Fibroblast of mammary gland (primary cell): ENCODE measurements at regions not wholly inside any gene's neighbourhood (a gene's known extent, or its start where the extent isn't known, plus 50 kb on each side); places are given as distances from the start of the nearest gene placed in this dataset.

ENCODE experiments used
- DNase-seq: peaks from one replicate; pipeline ENCODE4 v3.0.0-alpha.2; 2010; ENCODE audit warnings: low read depth
- H3K4me3 ChIP-seq: 2 replicates; pipeline ENCODE4 v1.5.1; 2011; ENCODE audit warnings: low read depth, mild to moderate bottlenecking, low read length, moderate library complexity; ENCODE audit not compliant: control insufficient read depth
- TF ChIP-seq, protein P1 (sequence below): conservative IDR thresholded peaks from 2 replicates; pipeline ENCODE4 v1.5.1; 2011; ENCODE audit warnings: low read depth, low read length, inconsistent platforms; ENCODE audit not compliant: control insufficient read depth, insufficient read depth

DNA sequence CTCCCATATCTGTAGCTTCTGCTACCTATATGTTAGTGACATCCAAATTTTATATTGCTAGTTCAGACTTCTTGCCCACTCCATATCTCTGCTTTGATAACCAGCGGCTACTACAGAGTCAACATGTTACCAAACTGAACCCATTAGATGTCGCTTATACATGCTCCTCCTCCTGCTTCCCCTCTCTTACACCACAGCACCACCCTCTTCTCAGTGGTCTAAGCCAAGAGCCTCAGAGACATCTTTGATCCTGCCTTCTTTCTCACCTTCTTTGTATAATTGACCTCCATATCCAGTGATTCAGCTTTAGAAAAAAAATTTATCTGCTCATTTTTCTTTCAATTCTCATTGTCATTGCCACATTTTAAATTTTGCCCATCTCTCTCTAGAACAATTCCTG, 408.2 kb upstream of the TLE4 start:
- TF ChIP-seq, protein P1, sequence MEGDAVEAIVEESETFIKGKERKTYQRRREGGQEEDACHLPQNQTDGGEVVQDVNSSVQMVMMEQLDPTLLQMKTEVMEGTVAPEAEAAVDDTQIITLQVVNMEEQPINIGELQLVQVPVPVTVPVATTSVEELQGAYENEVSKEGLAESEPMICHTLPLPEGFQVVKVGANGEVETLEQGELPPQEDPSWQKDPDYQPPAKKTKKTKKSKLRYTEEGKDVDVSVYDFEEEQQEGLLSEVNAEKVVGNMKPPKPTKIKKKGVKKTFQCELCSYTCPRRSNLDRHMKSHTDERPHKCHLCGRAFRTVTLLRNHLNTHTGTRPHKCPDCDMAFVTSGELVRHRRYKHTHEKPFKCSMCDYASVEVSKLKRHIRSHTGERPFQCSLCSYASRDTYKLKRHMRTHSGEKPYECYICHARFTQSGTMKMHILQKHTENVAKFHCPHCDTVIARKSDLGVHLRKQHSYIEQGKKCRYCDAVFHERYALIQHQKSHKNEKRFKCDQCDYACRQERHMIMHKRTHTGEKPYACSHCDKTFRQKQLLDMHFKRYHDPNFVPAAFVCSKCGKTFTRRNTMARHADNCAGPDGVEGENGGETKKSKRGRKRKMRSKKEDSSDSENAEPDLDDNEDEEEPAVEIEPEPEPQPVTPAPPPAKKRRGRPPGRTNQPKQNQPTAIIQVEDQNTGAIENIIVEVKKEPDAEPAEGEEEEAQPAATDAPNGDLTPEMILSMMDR, result no peak
- no peak overlapping the region for H3K4me3 ChIP-seq
- no peak for DNase-seq

DNA sequence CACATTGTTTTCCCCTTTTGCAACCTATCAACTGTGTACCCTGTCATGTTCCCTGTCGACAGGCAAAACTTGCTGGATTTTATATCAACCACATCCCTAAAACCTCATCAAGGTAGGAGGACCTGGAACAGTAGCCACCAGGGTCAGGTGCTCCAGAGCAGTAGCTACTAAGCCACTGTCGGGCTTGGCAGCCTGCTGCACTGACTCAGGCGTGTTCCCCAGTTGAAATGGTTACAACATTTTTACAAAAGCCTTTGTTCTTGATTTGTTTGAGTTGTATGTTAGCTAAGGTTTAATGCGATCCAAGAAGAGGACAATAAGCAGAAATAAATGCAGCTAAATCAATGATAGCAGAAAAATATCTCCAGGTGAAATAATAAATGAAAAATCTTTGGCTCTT, 407.4 kb upstream of the TLE4 start:
- TF ChIP-seq, protein P1, result no peak
- peak; percentile 8 for DNase-seq

DNA sequence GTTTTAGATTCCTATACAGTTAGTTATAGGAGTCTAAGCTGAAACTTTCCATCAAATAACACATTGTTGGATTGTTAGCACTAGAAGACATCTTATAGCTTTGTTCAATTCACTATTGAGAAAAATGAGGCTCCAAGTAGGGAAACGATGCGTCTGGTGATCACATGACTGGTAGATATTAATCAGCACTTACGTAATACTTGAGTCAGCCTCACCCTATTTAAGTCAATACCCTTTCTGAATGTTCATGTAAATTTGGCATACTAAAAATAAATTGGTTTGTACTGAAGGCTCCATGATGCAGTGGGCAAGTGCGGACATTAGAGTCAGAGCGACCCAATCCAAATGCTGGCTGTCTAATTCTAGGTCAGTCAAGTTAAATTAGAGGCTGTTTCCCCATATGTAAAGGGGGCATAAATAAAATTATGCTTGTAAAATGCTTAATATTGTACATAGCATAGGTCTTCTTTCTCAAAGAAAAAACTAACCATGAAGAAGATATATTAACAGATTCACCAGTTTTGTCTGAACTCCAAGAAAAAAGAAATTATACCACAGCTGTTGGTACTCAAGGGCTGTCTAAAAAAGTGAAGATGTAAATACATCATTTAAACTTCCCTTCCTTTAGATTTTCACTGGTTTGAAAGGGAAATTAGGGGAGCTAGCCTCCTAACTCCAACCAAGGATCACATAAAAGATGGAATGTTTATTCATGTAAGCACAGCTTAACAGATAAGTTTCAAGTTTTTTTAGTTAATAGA, 406.6 kb upstream of the TLE4 start:
- TF ChIP-seq, protein P1, result no peak
- peak; percentile 56 for DNase-seq
- no peak overlapping the region for H3K4me3 ChIP-seq

More for the DNA sequence above, 407.4 kb upstream of the TLE4 start:
- H3K4me3 ChIP-seq, result no peak overlapping the region

DNA sequence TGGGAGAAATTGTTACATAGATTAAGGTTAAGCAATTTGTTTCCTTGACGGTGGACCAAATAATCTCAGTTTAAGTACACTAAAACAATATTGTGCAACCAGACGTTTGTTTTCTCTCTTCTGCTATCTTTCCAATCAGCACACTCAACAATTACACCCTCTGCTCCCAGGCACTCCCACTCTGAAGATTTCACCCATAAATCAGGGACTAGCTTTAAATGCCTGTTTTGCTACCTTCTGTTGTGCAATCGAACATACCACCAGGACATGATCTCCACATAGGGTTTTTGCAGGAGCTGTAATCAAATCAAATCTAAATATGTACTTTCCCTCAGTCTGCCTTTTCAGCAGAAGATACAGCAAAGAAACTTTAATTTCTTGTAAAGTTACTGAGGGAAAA, 405.8 kb upstream of the TLE4 start:
- peak; percentile 13 for DNase-seq
- TF ChIP-seq, protein P1, result no peak
- H3K4me3 ChIP-seq, result no peak overlapping the region

DNA sequence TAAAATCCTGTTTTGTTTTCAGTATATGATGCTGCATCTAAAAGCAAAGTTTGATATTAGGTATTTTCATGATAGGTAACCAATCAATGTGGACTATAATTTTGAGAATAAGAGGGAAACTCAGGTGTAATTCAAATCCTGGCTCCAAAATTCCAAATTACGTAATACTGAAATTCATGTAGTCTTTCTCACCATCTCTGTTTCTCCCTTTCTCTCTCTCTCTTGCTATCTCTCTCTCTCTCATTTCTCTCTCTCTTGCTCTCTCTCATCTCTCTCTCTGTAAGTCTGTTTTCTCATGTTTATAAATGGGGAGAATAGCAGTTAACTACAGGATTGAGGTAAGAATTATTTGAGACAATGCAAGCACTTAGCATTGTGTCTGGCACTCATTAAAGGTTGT, 401.1 kb upstream of the TLE4 start:
- no peak for DNase-seq
- H3K4me3 ChIP-seq, result no peak overlapping the region
- TF ChIP-seq, protein P1, result no peak

DNA sequence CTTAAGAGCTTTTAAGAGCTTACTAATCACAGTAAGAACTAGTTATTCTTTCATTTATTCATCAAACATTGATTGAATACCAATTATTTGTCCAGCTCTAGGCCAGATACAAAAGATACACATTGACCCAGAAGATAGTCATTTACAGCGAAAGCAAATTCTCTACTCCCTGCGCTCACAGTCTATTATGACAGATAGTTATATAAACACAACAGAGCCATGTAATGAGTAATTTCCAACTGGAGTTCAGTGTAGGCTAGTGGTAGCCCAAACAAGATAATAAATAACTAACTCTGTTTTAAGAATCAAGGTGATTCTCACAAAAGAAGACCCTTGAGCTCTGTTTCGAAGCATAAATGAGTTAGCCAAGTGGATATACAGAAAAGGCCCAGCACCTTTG, 397.8 kb upstream of the TLE4 start:
- DNase-seq, result no peak
- no peak overlapping the region for H3K4me3 ChIP-seq
- TF ChIP-seq, protein P1, result no peak

DNA sequence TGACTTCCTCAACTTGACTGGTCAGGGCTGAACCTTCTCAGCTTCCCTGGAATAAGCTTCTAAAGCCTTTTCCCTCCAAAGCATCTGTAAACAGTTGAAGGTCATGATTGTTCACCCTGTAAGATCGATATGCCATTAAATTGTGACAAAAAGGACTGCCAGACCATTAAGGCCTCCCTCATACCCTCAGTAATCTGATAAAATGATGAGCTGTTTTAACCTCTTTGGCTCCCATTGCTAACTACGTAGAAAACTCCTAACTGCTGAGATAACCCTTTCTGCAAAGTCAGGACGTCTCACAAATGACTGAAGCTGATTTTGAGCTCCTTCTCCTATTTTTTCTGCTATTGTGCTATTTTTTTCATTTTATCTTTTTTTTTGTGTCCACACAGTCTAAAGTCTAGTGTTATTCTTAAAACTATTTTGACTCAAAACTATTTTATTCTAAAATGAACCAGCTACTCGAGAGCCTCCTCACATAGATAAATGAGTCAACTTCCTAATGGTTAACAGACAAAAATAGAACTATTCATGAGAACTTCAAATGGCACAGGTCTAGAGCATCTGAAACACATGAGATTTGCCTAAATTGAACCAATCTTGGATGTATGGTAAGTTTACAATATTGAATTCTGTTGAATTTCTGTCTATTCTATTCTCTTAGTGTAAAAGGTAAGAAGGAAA, 395.6 kb upstream of the TLE4 start:
- H3K4me3 ChIP-seq, result no peak overlapping the region
- TF ChIP-seq, protein P1, result no peak
- no peak for DNase-seq
